NCI-H146 treated with DMSO at 0.1 percent for 48 hours (cell line): ENCODE measurements at regions not wholly inside any gene's neighbourhood (a gene's known extent, or its start where the extent isn't known, plus 50 kb on each side); places are given as distances from the start of the nearest gene placed in this dataset.

Experiments used
- DNase-seq: peaks from one replicate; lab custom pipeline; 2025; ENCODE audit not compliant: unreplicated experiment; lab: John Stamatoyannopoulos, UW

DNA sequence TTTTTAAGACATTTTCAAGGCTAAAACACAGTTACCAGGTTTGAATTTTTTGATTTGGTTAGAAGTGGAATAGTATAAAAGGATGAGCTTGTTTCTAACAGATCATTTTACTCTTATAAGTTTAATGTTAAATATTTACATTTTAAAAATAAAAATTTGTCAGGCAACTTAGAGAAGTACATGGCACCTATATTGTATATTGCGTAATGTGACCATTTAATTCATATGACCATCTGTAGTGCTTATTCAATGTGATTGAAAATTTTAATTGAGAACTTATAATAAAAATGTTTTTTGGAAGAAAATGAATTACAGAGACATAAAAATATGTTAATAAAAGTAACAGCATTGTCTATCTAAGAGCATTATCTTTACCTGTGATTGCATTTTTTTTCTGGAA, 1632.4 kb downstream of the RPA4 start:
- DNase-seq = no peak

DNA sequence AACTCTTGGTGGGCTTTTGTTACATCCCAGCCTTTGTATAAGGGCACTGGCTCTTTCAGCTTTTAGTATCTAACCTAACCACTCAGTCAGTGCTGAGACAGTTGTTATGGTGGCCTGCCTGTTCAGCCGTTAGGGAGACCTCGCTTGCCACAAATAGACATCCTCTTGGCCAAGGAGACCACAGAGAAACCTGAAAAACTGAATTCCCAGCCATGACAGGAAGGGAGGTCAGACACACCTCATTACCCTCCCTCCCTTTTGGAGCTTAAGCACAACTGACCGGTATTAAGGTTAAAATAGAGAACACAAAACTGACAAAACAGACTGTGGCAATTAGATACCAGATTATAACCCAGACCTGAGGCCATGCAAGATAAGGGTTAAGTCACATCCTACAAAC, 1639.3 kb downstream of the RPA4 start:
- DNase-seq = no peak

DNA sequence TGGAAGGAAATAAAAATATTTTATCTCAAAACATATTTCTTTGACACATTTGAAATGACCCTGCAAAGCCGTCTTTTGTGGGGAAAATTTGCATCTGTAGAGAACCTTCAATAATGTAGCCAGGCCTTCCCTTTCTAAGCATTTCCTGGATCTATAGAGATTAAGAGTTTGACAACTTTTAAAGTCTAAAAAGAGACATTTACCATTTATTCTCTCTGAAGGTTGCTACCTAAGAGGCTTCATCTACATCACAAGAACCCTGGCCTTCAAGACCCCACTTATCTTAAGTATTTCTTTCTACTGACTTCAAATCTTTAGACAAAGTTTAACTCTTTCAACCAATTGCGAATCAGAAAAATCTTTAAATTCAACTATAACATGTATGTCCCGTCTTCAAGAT, 1639.8 kb downstream of the RPA4 start:
- DNase-seq = no peak

DNA sequence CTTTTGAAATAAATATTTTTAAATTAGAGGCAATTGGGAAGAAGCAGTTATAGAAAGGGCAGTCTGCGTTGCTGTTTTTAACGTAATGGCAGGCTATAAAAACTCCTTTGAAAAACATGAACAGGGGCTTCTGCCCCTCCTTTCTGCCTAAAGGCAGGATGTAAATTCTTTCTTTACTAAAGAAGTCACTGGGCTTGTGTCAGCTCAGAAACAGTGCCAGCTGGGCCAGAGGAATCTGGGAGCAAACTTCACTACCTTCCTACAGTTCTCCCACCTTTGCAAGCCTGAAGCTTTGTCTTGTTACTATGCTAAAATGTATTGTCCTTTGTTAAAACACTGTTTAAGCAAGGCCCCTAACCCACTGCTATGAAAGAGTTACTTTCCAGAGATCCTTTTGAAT, 1664.8 kb downstream of the RPA4 start:
- no peak for DNase-seq

DNA sequence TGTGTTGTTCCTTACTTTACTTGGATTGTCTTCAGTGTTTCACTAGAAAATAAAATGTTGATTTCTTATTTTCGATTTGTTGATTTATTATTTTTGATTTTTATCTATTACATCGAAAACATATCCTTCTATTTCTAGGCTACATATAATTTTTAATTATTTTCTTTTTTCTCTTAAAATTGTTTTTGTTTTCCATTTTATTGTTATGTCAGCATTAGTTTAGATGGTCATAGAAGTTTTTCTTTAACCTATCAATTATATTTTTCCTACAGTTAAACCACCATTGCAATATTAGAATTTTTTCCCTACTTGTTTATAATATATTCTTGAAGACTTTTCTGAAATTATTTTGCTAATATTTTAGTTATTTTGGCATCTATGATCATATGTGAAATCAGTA, 1685.1 kb downstream of the RPA4 start:
- DNase-seq = no peak

DNA sequence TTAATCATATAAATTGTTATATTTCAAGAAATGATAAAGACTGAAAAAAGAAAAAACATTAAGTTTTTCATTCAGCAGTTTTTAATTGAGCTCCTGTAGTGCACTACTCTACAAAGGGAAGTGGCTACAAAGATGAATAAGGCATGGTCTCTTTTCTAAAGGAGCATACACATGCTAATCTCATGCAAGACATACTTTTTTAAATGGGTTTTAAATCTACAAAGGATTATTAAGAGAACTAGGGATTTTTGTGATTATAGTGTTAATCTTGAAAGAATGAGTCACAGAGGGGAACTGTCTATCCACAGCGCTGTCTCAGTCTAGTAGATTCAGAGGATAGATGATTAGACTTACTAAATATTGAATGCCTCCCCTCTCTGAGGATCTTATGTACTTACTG, 1722.2 kb downstream of the RPA4 start:
- DNase-seq = no peak

DNA sequence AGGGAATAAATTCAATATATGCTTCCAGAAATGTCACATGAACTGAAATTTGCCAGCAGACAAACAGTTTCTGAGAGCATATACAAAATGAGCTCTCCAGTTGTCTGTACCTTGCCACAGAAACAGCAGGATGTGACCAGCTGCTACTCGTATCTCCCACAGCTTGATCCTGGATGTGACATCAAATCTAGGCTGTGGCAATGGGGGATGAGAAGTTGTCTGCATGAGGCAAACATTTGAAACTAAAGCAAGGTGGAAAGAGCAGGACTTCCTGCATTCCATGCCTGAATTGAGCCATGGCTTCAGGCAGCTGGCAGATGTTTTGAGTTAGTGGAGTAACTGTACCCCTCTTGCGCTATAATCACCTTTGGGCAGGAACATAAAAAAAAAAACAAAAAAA, 1724.0 kb downstream of the RPA4 start:
- no peak for DNase-seq

DNA sequence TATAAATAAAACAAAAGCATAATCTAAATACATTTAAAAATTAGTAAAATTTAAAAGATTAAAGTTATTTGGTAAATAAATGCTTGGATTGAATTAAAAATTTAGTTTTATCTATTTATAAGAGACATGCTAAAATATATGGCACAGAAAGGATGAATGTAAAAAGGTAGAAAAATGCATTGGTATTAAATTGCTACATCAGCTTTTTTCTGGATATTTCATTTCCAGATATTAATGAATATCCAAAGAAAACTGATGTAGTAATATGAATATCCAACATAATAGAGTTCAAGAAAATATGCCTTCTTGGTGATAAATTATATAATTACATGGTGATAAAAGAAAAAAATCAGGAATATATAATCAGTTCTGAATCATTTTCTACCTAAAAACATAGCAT, 1743.9 kb downstream of the RPA4 start:
- DNase-seq = no peak

DNA sequence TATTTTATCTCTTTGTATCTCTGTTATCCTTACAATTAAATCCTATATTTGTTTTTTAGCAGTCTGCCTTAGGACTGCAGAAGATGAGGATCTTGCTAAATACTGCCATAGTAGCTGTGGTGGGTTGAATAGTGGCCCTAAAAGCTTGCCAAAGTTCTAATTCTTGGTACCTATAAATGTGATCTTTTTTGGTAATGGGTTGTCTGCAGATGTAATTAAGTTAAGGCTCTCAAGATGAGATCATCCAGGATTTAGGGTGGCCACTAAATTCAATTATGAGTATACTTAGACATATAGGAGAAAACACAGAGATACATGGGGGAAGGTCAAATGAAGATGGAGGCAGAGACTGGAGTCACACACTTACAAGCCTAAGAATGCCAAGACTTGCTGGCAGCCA, 1753.7 kb downstream of the RPA4 start:
- DNase-seq = no peak

DNA sequence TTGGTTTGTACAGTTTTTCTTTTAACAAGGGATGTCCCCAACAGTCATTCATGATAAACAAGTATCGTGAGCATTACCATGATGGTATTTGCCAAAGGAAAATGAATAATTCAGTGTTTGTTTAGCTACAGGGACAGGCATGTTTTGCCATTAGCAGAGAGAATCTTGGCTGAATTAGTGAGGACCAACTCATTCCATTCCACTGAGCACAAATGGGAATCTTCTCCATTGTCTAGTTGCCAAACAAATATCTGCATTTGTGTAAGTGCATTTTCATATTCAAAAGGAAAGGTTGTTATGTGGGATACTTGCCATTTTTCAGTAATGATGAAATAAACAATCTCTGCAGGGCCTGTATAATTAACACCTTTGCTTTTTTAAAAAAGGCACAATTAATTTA, 1762.6 kb downstream of the RPA4 start:
- no peak for DNase-seq

DNA sequence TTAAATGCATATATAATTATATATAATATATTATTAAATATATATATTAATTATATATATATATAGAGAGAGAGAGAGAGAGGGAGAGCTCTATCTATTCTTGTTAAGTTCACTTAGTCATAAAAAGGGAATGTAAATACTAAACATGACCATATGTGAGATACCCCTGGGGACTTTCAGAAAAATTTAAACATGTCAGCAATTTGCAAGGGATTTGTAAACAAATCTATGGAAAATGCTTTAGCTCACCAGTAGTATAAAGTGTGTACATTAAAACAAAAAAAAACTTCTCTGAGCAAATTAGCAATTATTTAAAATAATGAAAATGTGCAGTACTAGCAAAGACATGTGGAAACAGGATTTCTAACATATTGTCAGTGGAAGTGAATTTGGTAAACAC, 1755.5 kb downstream of the PCDH19 start:
- DNase-seq = no peak
